HG03095 (cell line): ENCODE measurements at regions not wholly inside any gene's neighbourhood (a gene's known extent, or its start where the extent isn't known, plus 50 kb on each side); places are given as distances from the start of the nearest gene placed in this dataset.

Source experiments
- ATAC-seq: cut with Tn5 transposase; IDR thresholded peaks from one replicate; pipeline ENCODE4 v1.9.1; 2021; ENCODE audit warnings: moderate library complexity; ENCODE audit not compliant: unreplicated experiment

DNA sequence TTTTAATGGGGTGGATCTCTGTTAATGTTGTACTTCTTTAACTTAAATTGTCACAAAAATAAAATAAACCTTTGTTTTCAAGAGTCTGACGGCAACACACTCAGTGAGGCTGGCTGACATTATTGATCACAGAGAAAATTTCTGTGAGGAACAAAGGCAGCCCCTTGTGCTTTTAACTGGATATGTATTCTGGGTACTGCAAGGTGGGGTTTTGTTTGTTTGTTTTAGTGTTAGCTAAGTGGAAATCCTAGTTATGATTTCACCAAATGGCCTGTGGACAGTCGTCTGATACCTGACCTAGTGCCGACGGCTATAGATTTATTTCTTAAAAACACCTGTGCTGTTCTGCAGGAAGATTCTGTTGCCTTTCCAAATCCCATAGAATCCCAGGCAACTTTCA is 1329.5 kb upstream of the ZEB2 start:
- ATAC-seq: no peak

DNA sequence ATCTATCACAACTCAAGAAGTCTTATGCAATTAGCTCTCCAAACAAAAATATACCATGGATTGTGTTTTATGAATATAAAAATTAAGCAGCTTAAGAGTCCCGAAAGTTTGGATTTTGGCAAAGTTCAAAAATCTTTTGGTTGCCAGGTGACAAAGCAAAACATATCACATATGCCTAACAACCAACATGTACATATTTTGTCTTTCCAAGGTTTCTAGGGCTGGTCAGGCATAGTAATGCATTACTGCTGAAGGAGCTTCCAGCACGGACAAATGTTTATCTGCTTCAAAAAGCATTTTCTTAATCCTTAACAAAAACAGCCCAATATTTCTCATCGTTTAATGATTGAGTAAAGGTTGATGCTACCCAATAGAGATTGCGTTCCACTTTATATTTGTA is 1327.1 kb upstream of the ZEB2 start:
- ATAC-seq: no peak

DNA sequence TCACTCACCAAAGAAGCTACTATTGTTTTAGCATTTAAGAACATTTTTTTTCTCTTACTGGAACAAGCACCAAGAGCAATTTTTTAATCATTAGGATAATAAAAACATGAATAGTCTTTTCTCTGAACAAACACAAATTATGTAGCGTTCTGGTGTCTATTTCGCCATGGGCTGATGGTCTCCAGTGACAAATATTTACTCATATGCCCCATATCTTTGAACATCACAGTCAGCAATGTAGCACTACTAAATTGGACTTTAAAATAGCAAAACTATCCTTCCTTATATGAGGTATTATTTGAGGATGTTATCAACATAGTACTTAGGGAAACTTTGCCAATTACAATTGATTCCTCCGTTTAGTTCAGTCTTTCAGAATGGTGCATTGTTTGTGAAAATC is 1326.0 kb upstream of the ZEB2 start:
- ATAC-seq: no peak

DNA sequence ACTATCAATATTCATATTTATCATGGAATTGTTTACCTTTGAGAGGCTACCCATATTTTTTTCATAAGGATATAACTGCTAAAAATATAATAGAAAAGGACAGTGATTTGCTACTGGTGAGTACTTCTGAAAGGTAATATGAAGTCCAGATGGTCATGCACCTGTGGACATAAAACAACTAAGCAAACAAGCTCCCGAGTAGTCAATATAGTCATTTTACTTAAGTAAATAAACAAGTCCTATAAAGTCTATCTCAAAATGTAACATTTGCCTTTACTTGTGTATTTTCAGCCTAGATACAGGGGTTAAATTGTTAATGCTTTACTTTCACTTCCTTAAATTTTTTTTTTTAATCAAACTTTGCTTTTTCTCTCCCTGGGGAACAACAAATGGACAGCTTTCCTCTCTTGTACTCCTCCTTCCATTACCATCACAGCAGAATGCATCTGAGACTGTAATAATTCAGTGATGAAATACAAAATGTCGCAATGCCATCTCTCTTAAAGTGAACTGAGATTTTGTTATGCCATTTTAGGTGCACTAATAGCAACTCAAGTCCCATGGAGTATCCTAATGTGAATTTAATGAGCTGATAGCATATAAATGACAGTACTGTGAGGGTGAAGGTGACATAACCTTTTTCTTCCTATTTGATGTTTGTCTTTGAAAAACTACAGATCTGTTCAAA is 1325.4 kb upstream of the ZEB2 start:
- ATAC-seq: no peak

DNA sequence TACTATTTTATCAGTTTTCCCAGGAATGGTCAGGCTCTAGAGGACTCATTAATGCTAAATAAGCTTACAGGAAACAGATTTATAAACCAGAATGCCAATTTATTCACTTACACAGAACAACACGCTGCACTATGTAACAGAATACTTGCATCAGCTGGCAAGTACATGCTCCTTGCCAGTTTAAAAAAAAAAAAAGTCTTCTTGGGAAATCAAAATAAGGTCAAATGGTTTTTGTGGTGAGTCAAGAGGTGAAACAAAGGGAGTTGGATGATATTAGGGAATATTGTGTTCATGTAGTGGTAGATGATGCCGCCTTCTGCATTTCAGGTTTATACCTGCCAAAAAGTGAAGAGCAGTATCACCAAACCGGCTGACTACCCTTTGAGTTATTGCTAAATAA is 1322.1 kb upstream of the ZEB2 start:
- no peak for ATAC-seq

DNA sequence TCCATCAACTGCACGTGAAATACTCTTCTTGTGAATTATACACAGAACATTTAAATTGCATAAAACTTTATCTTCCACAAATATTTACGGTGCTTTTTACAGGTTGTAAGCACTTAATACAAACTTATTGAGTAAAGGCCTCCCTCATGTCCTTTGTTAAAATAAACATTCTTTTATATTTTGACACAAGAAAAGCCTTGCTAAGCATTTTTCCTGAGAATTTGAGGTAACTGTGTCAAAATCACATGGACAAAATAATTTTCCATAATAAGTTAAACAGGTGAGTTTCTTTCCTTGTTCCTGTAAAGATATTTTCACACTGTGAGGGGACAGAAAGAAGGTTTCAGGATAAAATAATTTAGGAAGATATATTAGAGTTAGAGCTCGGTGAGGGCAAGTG is 1317.1 kb upstream of the ZEB2 start:
- no peak for ATAC-seq

DNA sequence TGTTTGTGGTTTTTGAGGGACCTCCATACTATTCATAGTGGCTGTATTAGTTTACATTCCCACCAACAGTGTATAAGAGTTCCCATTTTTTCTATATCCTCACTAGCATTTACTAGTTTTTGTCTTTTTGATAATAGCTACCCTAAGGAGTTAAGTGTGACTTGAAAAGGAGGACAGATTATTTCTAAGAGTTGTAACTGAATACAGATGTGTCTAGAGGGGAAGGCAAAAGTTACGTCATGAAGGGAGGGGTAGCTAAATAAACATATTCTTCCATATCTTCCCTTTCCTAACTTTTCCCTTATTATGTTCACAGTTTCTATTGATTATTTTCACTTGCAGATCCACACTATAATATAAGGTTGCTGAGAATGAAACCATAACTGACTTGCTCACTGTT is 1315.7 kb upstream of the ZEB2 start:
- ATAC-seq: no peak

DNA sequence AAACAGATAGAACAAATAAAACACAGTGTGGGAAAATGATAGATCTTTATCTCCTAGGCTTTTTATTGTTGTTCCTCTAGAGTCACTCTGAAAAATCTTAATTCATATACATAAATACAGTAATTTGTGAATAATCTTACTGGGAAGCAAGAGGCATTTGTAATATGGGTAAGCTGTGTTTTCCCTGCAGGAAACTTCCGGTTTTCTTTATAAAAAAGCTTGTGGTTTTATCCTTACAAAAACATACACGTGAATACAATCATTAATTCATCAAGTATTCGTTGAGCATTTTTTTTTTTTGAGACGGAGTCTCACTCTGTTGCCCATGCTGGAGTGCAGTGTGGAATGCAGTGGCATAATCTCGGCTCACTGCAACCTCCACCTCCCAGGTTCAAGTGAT is 1312.8 kb upstream of the ZEB2 start:
- ATAC-seq: no peak

DNA sequence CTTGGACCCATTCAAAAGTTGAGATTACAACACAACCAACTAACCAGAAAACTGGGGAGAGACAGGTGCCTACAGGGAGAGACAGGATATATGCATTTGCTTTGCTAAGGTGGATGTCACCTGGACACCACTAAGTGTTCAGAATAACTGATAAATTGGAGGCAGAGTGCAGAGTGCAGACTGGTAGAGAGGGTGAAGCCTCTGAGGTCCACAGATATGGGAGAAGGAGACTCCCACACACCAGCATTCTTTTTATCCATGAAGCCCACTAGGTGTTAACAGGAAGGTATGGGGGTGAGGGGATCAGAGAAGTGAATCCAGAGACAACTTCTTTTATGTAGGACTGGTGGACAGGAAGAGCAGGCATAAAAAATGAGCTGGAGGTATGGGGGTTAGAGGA is 1310.0 kb upstream of the ZEB2 start:
- no peak for ATAC-seq

DNA sequence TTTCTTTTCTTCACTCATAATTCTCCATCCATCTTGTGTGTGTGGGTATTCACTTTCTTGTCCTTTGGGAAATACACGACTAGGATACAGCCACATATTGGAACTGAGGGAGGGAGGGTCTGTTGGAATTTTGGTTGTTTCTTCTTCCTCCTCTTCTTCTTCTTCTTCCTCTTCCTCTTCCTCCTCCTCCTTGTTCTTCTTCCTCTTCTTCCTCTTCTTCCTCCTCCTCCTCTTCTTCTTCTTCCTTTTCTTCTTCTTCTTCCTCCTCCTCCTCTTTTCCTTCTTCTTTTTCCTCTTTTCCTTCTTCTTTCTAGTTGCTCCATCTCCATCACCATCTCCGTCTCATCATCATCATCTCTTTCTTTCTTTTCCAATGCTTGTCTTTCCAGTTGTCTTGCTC is 1307.3 kb upstream of the ZEB2 start:
- ATAC-seq: no peak

DNA sequence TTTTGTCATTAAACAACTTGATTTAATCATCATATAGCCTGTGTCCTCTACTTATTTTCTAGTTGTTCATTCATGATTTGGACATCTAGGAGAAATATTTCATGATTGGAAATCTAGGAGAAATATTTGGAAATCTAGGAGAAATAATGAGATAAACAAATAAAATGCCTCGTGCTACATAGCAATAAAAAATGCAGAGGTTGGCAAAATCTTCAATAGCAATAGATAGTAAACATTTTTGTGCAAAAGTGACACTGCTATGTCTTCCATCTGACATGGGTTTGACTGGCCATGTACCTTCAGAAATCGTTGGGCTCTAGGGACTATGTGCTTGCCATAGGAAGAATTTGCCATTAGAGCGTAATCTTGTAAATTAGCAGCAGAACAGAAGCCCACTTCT is 1304.5 kb upstream of the ZEB2 start:
- ATAC-seq: no peak

DNA sequence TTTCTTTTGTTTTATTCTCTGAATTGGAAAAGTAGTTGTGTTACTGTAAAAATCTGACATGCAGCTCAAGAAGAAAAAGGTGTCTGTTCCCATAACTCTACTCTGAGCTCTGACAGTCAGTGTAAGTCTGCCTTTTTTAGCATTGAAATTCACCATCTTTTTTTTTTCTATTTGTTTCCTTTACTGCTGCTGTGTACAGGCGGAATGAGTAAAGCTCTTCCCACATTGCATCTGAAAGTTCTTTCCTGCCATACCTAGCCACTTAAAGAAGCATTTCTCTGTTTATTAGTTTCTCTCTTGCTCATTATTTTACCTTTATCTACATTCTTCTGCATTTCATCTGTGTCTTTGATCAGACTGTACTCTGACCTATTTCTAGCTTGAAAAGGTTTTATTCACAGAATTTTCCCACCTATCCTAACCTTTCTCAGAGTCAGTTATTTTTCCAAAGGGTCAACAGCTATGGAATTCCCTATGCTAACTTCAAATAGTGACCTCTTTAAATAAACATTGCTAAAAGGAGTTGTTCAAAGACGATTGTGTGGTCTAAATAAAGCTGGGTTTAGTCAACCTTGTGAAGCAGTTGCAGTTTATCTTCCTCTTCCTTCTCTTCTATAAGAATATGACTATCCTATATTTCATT is 1303.1 kb upstream of the ZEB2 start:
- ATAC-seq: no peak

DNA sequence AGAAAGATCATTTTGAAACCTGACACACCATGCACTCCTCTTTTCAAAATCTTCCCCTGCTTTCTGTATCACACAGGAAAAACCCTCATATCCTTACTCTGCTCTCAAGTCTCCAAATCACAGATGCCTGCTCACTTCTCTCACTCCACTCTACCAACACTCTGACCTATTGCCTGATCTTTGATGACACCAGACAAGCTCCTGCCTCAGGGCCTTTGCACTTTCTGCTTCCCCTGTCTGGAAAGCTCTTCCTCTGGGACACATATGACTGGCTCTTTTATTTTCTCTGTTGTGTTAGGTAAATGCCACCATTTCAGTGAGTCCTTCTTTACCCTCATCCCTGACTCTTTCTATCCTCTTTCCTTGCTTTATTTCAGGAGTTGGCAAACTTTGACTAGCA is 1300.7 kb upstream of the ZEB2 start:
- no peak for ATAC-seq

DNA sequence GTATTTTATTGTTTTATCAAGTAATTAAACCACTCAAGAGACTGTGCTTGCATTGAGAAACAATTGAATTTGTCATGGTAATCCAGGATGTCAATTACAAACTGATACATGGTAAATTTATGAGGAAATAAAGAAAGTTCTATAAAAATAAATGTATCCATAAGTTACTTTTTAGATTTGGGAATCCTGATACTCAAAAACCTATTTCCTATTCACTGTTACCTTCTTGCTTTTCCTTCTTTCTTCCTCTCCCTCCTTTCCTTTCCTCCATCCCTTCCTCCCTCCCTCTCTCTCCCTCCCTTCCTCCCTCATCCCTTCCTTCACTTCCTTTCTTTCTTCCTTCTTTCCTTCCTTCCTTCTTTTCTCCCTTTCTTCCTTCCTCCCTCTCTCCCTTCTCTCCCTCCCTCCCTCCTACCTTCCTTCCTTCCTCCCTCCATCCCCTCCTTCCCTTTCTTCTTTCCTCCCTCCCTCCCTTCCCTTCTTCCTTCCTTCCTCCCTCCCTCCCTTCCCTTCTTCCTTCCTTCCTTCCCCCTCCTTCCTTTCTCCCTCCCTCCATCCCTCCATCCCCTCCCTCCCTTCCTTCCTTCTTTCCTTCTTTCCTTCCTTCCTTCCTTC is 1299.1 kb upstream of the ZEB2 start:
- ATAC-seq: no peak

DNA sequence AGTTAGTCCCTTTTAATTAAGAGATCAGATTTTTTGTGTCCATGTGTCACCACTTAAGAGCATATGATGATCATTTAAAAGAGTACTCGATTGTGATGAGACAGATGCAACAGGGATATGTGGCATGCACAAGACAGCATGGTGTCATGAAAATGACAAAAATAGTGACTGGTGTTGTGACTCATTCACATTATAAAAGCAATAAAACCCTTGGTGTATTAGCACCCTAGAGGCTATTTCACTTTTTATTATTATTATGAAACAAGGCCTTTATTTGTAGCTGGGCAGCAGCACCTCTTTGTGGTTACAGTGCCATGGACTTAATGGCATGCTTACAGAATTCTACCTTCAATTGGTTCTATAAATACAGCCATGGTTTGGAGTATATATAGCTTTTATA is 1296.0 kb upstream of the ZEB2 start:
- ATAC-seq: no peak

DNA sequence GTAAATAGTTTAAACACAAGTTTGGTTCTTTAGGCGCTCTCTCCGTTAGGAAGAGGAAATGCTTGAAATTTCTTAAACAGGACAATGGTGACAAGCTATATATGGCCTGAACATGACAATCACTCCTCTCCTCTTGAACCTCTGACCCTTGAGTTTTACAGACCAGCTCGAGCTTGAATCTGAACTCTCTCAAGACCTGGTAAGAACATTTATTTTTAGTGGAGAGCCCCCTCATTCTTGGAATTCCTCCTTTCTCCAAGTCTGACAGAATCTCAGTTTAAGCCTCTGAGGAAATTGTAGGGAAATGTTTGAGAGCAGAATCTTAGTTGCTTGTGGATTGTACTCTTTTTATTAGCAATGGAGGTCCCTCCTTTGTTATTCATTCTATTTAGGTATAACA is 1293.6 kb upstream of the ZEB2 start:
- ATAC-seq: no peak

DNA sequence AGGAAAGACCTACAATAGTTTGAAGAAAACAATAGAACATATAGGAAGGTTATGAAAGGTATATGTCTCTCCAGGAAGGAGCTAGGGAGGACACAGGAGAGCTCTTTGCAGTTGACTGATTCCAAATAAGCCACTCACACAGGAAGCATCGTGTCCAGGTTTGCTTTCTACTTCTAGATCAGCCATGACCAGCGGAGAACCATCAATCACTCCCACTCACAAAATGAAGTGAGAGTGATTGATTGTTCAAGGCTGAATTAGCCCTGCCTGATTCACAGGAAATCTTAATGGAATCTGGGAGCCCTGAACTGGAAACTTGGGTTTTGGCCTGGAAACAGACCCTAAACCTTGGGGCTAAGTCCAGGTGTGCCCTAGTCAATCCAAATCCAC is 1292.2 kb upstream of the ZEB2 start:
- ATAC-seq: no peak

DNA sequence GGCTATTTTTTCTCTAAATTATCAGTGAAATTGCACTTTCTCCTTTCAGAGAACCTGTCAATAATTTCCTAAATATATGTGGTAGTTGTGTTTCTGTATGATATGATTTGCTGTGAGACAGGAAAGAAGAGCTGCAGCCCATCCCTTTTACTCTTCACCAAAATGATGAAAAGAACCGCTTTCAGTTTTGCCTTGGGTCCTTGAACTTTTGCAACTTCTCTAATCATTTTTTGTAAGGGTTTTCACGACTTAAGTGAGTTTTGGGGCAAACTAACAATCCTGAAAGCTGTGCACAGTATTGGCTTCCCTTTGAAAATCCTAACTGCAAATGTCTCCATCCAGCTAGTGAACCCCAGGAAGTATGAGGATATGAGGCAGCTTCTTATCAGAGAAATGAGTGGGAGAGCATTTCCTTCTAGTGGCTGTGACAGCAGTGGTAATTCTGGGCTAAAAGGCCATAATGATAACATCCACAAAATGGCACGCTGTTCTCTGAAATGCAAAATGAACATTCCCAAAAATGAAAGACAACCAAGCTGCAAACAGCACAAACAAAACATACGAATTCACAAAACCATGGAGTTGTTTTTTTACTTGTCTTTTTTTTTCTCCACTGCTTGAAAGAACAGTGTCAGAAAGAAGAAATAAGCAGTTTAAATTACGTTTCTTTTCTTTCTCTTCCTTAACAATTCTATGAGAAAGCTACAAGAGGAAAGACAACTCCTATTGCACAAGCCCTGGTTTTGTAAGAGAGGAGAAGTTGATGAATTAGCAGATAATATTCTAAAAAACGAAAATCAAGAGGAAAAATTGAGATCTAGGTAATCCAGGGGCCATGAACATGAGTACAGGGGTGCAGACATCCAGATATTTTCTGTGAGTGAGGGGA is 1291.6 kb upstream of the ZEB2 start:
- no peak for ATAC-seq

DNA sequence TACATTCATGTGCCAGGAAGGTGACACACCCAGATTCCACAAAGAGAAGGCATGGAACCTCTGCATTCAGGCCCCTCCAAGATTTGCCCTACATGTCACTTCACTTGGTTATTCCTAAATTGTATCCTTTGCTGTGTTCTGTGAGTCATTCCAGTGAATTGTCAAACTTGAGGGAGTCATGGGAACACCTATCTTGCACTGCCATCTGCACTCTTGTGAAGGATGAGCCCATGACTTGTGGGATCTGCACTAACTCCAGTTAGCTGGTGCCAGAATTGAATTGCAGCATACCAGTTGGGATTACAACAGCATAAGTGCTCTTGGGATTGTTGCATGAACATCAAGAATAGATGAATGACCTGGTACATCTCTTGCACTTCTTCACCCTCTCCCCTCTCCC is 1288.0 kb upstream of the ZEB2 start:
- ATAC-seq: no peak

DNA sequence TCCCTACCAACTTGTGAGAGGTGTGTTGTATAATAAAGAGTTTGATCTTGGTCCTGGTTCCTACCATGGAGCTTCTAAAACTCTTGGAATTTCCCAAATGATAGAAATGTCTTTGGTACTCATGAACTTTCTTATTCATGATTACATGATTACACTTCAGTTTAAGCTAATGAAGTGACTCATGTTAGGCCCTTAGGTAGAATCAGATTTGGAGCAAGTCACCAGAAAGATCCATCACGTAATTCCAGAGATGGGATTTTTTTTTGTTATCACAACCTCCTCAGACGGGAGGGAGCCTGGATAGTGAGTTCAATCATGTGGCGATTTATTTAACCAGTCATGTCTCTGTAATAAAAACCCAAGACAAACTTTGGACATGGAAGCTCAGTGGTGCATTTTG is 1287.6 kb upstream of the ZEB2 start:
- no peak for ATAC-seq

DNA sequence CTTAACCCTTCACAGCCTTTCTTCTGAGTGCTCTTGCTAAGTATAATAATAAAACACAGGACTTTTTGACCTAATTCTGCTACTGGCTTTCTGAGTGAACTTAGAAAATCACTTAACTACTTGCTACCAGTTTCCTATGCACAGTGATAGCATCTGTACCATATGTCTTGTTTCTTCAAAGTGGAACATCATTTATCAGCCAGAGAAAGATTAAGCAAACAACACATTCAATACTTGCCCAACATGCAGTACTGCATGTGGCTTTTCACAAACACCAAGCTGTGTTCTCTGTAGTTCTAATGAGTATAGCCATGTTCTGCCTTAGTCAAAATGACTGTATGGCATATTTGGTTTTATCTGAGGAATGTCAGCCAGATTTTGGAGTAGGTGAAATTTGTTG is 1286.6 kb upstream of the ZEB2 start:
- no peak for ATAC-seq

DNA sequence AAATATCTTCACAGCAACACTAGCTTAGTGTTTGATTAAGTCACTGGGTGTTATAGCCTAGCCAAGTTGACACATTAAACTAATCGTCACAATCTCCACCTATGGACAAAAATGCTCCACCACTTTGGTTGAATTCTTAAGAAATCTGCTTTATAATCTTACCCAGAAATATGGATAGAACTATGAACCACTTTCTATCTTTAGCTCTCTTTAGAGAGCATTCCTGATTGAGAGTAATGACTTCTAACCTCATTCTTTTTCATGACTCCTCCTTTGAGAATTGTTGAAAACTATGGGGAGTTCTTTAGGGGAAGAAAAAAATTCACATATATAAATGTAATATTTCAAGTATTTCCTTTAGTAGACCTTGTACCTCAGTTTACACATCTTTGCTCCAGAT is 1282.2 kb upstream of the ZEB2 start:
- no peak for ATAC-seq
